ENCODE measurements at regions not wholly inside any gene's neighbourhood (a gene's known extent, or its start where the extent isn't known, plus 50 kb on each side); places are given as distances from the start of the nearest gene placed in this dataset.

DNA sequence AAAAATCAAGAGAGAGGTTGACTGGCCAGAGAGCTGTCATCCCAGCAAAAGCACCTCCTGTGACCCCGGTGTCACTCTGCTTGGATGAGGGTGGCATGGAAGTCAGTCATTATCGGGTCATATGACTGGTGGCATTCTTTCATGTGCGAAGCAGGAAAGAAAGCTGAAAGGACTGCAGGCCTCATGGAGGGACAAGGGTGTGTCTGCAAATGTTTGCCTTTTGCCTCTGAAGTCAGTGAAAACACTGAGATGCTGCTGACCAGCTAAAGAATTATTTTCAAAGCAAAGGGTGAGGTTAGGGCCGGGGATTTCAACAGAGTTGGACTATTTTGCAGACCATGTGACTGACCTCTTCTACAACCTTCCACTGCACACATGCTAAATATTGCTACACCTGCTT, 298.3 kb downstream of the CSNK1G3 start:
- H3K4me3 ChIP-seq (ENCODE audit: low read length in 2 of 2): no peak overlapping the region
- H3K27me3 ChIP-seq (ENCODE audit: control insufficient read depth in 2 of 2, insufficient read depth in 2 of 2, low read length in 2 of 2): no peaks in the 10 kb centered on the region
- H3K27ac ChIP-seq (ENCODE audit: low read depth in 2 of 2, low read length in 2 of 2): peak overlapping the region; percentile 11 to 12
- H3K36me3 ChIP-seq (ENCODE audit: control insufficient read depth in 2 of 2, insufficient read depth in 2 of 2, low read length in 2 of 2): no peaks in the 10 kb centered on the region
- H3K9me3 ChIP-seq (ENCODE audit: control insufficient read depth in 2 of 2, low read length in 2 of 2): no peaks in the 10 kb centered on the region
- H3K4me1 ChIP-seq (ENCODE audit: control insufficient read depth in 2 of 2, insufficient read depth in 2 of 2, low read length in 2 of 2): peaks cover 10 to 14% of the 10 kb centered on the region in 2 donors
- H3K9ac ChIP-seq (ENCODE audit: low read depth in 1 of 2, low read length in 2 of 2): no peak overlapping the region

DNA sequence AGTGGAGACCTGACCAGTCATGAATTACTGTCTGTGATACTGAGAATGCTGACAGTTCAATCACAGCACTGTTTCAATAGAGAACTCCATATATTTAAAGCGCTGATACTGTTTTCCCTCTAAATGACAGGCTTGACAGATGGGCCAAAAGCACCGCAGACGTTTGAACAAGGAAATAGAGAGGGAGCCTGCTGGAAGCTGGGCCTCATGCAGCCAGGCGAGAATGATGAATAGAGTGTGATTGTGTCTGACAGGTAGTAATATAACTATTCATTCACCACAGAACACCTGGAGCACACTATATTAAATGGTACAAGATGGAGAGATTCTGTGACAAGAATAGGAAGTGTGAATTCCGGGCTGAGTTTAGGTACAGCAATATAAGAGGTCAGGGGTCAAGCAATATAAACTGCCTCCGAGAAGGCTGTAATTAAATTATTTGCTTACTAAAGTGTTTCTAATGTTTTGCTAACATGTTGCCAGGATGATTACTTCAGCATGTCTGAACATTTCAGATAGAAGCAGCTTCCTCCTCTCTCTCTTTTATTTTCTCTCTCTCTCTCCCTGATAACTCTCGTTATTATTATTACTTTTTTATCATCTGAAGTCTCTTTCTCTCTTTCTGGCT, 297.7 kb downstream of the CSNK1G3 start:
- no peaks in the 10 kb centered on the region for H3K36me3 ChIP-seq (ENCODE audit: control insufficient read depth in 2 of 2, insufficient read depth in 2 of 2, low read length in 2 of 2)
- peak overlapping the region in 1 of 2 donors; percentile 11 for H3K27ac ChIP-seq (ENCODE audit: low read depth in 2 of 2, low read length in 2 of 2)
- H3K4me3 ChIP-seq (ENCODE audit: low read length in 2 of 2): no peak overlapping the region
- H3K9me3 ChIP-seq (ENCODE audit: control insufficient read depth in 2 of 2, low read length in 2 of 2): no peaks in the 10 kb centered on the region
- H3K9ac ChIP-seq (ENCODE audit: low read depth in 1 of 2, low read length in 2 of 2): no peak overlapping the region
- H3K4me1 ChIP-seq (ENCODE audit: control insufficient read depth in 2 of 2, insufficient read depth in 2 of 2, low read length in 2 of 2): peaks cover 10 to 14% of the 10 kb centered on the region in 2 donors
- no peaks in the 10 kb centered on the region for H3K27me3 ChIP-seq (ENCODE audit: control insufficient read depth in 2 of 2, insufficient read depth in 2 of 2, low read length in 2 of 2)

DNA sequence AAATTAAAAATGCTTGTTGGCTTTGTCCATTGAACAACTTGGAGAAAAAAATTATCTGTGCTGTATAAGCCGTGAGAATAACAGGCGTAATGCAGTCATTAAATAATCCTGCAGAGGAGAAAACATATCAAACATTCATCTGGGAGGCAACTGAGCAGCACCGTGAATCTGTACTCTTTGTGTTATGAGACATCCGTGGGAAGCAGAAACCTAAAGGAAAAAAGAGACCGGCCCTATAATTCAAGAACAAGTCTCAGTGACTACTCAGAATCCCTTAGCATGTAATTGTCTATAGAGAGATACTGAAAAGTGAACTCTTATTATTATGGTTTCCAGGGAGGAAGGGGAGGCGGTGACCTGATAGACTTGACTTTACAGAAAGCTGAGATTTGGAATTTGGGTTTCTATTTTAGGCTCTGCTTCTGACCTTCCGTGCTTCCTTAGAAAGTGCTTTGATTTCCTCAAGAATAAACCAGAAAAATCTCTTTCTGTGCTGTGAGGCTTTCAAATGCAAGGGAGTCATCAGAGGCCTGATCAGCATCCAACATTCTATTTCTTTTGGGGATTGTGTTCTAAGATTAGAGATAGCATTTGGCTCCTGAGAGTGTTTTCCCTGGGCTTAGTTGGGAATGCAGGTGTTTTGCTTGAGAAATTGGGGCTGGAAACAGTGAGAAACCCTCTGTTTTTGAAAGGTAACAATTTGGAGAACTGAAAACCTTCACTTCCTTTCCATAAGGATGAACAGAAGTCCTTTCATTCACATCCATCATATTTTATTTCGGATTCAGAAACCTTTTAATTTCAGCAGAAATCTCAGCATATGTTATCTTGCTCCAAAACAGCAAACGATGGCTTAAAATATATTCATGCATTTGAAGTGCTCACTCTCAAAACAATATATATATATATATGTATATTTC, 296.7 kb downstream of the CSNK1G3 start:
- H3K4me1 ChIP-seq (ENCODE audit: control insufficient read depth in 2 of 2, insufficient read depth in 2 of 2, low read length in 2 of 2): peaks cover 10 to 14% of the 10 kb centered on the region in 2 donors
- no peaks in the 10 kb centered on the region for H3K36me3 ChIP-seq (ENCODE audit: control insufficient read depth in 2 of 2, insufficient read depth in 2 of 2, low read length in 2 of 2)
- no peaks in the 10 kb centered on the region for H3K9me3 ChIP-seq (ENCODE audit: control insufficient read depth in 2 of 2, low read length in 2 of 2)
- H3K9ac ChIP-seq (ENCODE audit: low read depth in 1 of 2, low read length in 2 of 2): no peak overlapping the region
- no peaks in the 10 kb centered on the region for H3K27me3 ChIP-seq (ENCODE audit: control insufficient read depth in 2 of 2, insufficient read depth in 2 of 2, low read length in 2 of 2)
- H3K27ac ChIP-seq (ENCODE audit: low read depth in 2 of 2, low read length in 2 of 2): no peak overlapping the region
- H3K4me3 ChIP-seq (ENCODE audit: low read length in 2 of 2): no peak overlapping the region

DNA sequence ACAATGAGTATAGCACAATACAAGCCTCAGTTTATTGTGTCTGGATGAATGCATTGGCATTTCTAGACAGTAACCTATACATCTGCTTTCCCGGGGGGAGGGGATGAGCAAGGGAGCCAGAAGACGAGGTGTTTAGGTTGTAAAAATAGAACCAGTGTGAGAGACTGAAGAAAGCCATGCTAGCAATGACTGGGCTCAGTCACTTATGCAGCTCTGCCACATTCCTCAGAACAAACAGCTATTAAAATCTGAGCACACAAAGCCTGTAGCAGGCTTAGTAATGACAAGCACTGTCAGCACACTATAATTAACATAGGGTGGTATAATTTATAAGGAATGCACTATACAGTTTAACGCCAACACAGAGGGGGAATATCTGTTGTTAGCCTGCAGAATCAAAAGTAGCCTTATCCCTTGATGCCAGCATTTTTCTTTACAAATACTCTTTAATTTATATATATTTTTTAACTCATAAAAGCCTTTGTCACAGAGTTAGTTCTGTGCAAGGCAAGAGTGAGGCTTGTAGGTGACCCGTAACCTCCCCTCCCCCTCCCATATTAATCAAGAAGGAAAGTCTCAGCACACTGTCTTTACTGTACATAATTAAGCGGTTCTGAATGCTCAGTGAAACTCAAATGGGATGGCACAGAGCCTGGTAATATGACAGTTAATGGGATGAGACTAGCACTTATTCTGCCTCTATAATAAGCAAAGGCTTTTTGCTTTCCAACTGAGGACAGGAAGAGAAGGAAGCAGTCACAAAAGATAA, 295.4 kb downstream of the CSNK1G3 start:
- H3K9me3 ChIP-seq (ENCODE audit: control insufficient read depth in 2 of 2, low read length in 2 of 2): no peaks in the 10 kb centered on the region

DNA sequence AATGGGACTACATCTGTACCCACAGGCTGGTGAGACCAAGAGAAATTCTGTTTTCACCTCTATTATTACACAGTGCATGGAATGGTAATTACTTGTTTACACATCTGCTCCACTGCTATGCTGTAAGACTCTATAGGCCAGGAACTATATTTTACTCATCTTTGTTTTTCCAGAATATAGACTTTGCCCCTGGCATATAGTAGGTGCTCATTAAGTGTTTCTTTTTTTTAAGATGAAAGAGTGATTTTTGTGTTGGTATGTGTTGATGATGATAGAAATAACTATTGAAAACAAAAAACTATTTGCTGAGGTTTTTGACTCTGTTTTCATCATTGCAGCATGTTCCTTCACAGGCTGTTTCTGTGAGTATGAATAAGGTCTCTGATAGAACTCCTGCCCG, 294.7 kb downstream of the CSNK1G3 start:
- Histone ChIP-seq H3K27ac (ENCODE audit: low read depth in 2 of 2, low read length in 2 of 2) (no peak overlapping the region), H3K4me1 (ENCODE audit: control insufficient read depth in 2 of 2, insufficient read depth in 2 of 2, low read length in 2 of 2) (peaks cover 10 to 14% of the 10 kb centered on the region in 2 donors), H3K4me3 (ENCODE audit: low read length in 2 of 2) (no peak overlapping the region), H3K27me3 (ENCODE audit: control insufficient read depth in 2 of 2, insufficient read depth in 2 of 2, low read length in 2 of 2) (no peaks in the 10 kb centered on the region), H3K9me3 (ENCODE audit: control insufficient read depth in 2 of 2, low read length in 2 of 2) (no peaks in the 10 kb centered on the region), H3K36me3 (ENCODE audit: control insufficient read depth in 2 of 2, insufficient read depth in 2 of 2, low read length in 2 of 2) (no peaks in the 10 kb centered on the region), H3K9ac (ENCODE audit: low read depth in 1 of 2, low read length in 2 of 2) (no peak overlapping the region)

More for the DNA sequence above, 295.4 kb downstream of the CSNK1G3 start:
- no peak overlapping the region for H3K4me3 ChIP-seq (ENCODE audit: low read length in 2 of 2)
- peaks cover 10 to 14% of the 10 kb centered on the region in 2 donors for H3K4me1 ChIP-seq (ENCODE audit: control insufficient read depth in 2 of 2, insufficient read depth in 2 of 2, low read length in 2 of 2)
- H3K27ac ChIP-seq (ENCODE audit: low read depth in 2 of 2, low read length in 2 of 2): no peak overlapping the region
- H3K27me3 ChIP-seq (ENCODE audit: control insufficient read depth in 2 of 2, insufficient read depth in 2 of 2, low read length in 2 of 2): no peaks in the 10 kb centered on the region
- H3K36me3 ChIP-seq (ENCODE audit: control insufficient read depth in 2 of 2, insufficient read depth in 2 of 2, low read length in 2 of 2): no peaks in the 10 kb centered on the region
- no peak overlapping the region for H3K9ac ChIP-seq (ENCODE audit: low read depth in 1 of 2, low read length in 2 of 2)

DNA sequence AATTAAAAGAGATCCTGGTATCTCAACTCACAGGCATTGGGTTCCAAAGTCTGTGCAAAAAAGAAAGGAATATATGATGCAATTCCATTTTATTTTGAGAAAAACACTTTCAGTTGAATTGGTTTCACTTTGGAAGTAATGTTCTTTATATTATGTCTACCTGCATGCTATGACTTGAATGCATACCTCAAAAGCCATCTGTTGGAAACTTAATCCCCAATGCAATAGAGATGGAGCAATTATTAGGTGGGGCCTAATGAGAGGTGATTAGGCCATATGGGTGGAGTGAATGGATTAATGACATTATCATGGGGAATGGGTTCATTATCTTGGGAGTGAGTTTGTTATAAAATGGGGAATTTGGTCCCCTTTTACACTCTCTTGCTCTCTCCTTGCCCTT, 293.3 kb downstream of the CSNK1G3 start:
- Histone ChIP-seq H3K9me3 (ENCODE audit: control insufficient read depth in 2 of 2, low read length in 2 of 2) (no peaks in the 10 kb centered on the region), H3K27me3 (ENCODE audit: control insufficient read depth in 2 of 2, insufficient read depth in 2 of 2, low read length in 2 of 2) (no peaks in the 10 kb centered on the region), H3K4me1 (ENCODE audit: control insufficient read depth in 2 of 2, insufficient read depth in 2 of 2, low read length in 2 of 2) (peaks cover 8 to 9% of the 10 kb centered on the region in 2 donors), H3K36me3 (ENCODE audit: control insufficient read depth in 2 of 2, insufficient read depth in 2 of 2, low read length in 2 of 2) (no peaks in the 10 kb centered on the region), H3K4me3 (ENCODE audit: low read length in 2 of 2) (no peak overlapping the region), H3K27ac (ENCODE audit: low read depth in 2 of 2, low read length in 2 of 2) (no peak overlapping the region), H3K9ac (ENCODE audit: low read depth in 1 of 2, low read length in 2 of 2) (no peak overlapping the region)

DNA sequence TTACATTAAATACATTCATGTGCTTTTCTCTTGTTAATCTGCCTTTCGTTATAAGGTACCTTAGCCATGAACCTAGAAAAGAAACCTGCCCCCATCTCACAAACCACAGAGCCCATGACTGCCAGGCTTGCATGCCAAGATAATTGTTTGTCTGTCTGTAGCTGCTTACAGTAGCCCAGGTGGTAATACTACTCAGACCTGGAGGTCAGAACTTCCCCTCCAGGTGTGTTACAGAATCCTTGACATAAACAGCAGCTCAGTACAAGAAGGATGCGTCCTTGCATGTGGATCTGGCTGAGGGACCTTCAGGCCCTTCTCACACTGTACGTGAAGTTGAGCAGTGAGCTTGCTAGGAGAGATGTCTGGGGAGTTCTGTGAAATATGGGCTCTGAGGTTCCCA, 291.4 kb downstream of the CSNK1G3 start:
- Histone ChIP-seq H3K27me3 (ENCODE audit: control insufficient read depth in 2 of 2, insufficient read depth in 2 of 2, low read length in 2 of 2) (no peaks in the 10 kb centered on the region), H3K4me3 (ENCODE audit: low read length in 2 of 2) (no peak overlapping the region), H3K27ac (ENCODE audit: low read depth in 2 of 2, low read length in 2 of 2) (no peak overlapping the region), H3K9me3 (ENCODE audit: control insufficient read depth in 2 of 2, low read length in 2 of 2) (no peaks in the 10 kb centered on the region), H3K36me3 (ENCODE audit: control insufficient read depth in 2 of 2, insufficient read depth in 2 of 2, low read length in 2 of 2) (no peaks in the 10 kb centered on the region), H3K9ac (ENCODE audit: low read depth in 1 of 2, low read length in 2 of 2) (no peak overlapping the region), H3K4me1 (ENCODE audit: control insufficient read depth in 2 of 2, insufficient read depth in 2 of 2, low read length in 2 of 2) (peaks cover 0 to 2% of the 10 kb centered on the region in 2 donors)

DNA sequence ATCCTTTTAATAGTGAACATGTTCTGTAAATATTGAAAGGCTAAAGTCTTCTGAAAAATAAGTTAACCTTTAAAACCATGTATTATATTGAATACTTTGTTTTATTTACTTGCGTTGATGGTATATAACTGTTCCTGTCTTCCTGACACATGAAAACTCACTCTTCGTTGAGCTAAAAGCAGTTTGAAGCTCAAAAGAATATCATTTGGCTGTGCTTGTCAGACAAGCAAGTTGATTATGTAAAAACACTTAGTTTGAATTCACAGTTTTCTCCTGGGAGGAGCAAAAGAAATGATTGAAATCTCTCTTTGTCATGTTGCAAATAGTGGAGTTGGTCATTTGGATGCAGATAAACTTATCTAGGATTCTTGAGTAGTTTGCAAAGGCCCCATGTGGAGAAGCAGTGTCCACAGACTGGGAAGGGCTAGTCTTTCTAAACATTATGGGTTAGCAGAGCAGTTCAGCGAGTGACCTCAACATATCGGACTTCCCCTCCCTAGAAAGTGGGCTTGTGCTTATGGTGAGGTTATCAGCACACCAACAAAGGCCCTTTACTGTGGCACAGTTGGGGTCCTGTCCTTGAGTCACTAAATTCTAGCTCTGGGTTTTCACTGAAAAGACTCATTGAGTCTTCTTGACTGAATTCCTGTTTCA, 290.4 kb downstream of the CSNK1G3 start:
- Histone ChIP-seq H3K4me3 (ENCODE audit: low read length in 2 of 2) (no peak overlapping the region), H3K9ac (ENCODE audit: low read depth in 1 of 2, low read length in 2 of 2) (no peak overlapping the region), H3K9me3 (ENCODE audit: control insufficient read depth in 2 of 2, low read length in 2 of 2) (no peaks in the 10 kb centered on the region), H3K36me3 (ENCODE audit: control insufficient read depth in 2 of 2, insufficient read depth in 2 of 2, low read length in 2 of 2) (no peaks in the 10 kb centered on the region), H3K27ac (ENCODE audit: low read depth in 2 of 2, low read length in 2 of 2) (no peak overlapping the region), H3K4me1 (ENCODE audit: control insufficient read depth in 2 of 2, insufficient read depth in 2 of 2, low read length in 2 of 2) (no peaks in the 10 kb centered on the region), H3K27me3 (ENCODE audit: control insufficient read depth in 2 of 2, insufficient read depth in 2 of 2, low read length in 2 of 2) (no peaks in the 10 kb centered on the region)

DNA sequence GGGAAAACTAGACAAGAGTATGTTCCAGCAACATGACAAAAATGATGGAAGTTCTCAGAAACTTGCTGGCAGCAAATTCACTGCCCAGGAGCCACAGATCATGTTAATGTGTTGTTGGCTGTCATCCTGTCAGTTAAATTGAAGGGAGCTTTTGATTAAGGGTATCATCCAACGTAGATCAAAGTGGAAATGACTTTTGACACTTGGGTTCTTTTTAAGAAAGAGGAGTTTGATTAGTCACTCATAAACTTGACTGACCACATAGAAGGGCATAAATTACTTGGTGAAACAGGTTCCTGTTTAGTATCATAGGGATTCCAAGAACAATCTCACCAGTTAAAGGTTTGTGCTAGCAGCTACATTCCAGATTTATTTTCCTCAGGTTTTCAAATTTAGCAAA, 288.7 kb downstream of the CSNK1G3 start:
- H3K27me3 ChIP-seq (ENCODE audit: control insufficient read depth in 2 of 2, insufficient read depth in 2 of 2, low read length in 2 of 2): no peaks in the 10 kb centered on the region
- H3K9ac ChIP-seq (ENCODE audit: low read depth in 1 of 2, low read length in 2 of 2): no peak overlapping the region
- H3K36me3 ChIP-seq (ENCODE audit: control insufficient read depth in 2 of 2, insufficient read depth in 2 of 2, low read length in 2 of 2): no peaks in the 10 kb centered on the region
- H3K4me1 ChIP-seq (ENCODE audit: control insufficient read depth in 2 of 2, insufficient read depth in 2 of 2, low read length in 2 of 2): no peaks in the 10 kb centered on the region
- no peak overlapping the region for H3K4me3 ChIP-seq (ENCODE audit: low read length in 2 of 2)
- H3K27ac ChIP-seq (ENCODE audit: low read depth in 2 of 2, low read length in 2 of 2): no peak overlapping the region
- no peaks in the 10 kb centered on the region for H3K9me3 ChIP-seq (ENCODE audit: control insufficient read depth in 2 of 2, low read length in 2 of 2)

Data from mucosa of rectum (tissue), 2 donors.